Choroid plexus epithelial cell (primary cell): ENCODE measurements at regions not wholly inside any gene's neighbourhood (a gene's known extent, or its start where the extent isn't known, plus 50 kb on each side); places are given as distances from the start of the nearest gene placed in this dataset.

Experiments
- DNase-seq: peaks from one replicate; pipeline ENCODE4 v3.0.0-alpha.2; 2010; ENCODE audit warnings: low read depth
- H3K4me3 ChIP-seq: 2 replicates; pipeline ENCODE4 v1.5.1; 2011; ENCODE audit warnings: low read depth, mild to moderate bottlenecking, control low read depth, low read length, moderate library complexity
- TF ChIP-seq, protein P1 (sequence below): conservative IDR thresholded peaks from 2 replicates; pipeline ENCODE4 v1.5.1; 2011; ENCODE audit warnings: low read depth, mild to moderate bottlenecking, control low read depth, inconsistent platforms, low read length, moderate library complexity

GRCh38 chr10:1893941-1894340 lies 156.6 kb upstream of the ADARB2 start:
- TF ChIP-seq, protein P1, sequence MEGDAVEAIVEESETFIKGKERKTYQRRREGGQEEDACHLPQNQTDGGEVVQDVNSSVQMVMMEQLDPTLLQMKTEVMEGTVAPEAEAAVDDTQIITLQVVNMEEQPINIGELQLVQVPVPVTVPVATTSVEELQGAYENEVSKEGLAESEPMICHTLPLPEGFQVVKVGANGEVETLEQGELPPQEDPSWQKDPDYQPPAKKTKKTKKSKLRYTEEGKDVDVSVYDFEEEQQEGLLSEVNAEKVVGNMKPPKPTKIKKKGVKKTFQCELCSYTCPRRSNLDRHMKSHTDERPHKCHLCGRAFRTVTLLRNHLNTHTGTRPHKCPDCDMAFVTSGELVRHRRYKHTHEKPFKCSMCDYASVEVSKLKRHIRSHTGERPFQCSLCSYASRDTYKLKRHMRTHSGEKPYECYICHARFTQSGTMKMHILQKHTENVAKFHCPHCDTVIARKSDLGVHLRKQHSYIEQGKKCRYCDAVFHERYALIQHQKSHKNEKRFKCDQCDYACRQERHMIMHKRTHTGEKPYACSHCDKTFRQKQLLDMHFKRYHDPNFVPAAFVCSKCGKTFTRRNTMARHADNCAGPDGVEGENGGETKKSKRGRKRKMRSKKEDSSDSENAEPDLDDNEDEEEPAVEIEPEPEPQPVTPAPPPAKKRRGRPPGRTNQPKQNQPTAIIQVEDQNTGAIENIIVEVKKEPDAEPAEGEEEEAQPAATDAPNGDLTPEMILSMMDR, result no peak
- DNase-seq, result no peak
- no peak overlapping the region for H3K4me3 ChIP-seq

DNA sequence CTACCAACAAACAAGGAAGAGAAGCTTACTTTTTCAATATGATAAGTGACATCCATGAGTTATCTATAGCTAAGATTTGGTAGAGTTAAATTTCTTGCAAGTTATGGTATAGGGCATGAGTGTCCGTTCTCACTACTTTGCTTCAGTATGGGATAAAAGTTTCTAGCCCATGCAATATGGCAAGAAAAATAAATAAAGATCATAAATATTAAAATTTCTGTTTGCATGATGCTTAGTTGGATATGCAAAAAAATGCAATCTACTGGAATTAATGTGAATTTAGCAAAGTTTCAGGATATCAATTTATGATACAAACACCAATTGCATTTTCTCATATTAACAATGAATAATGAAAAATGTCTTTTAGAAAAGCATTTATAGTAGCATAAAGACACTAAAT lies 148.7 kb upstream of the ADARB2 start:
- DNase-seq, result no peak
- H3K4me3 ChIP-seq, result no peak overlapping the region
- TF ChIP-seq, protein P1, result no peak

GRCh38 chr10:1882728-1883127 lies 145.4 kb upstream of the ADARB2 start:
- H3K4me3 ChIP-seq, result no peak overlapping the region
- TF ChIP-seq, protein P1, result no peak
- no peak for DNase-seq

DNA sequence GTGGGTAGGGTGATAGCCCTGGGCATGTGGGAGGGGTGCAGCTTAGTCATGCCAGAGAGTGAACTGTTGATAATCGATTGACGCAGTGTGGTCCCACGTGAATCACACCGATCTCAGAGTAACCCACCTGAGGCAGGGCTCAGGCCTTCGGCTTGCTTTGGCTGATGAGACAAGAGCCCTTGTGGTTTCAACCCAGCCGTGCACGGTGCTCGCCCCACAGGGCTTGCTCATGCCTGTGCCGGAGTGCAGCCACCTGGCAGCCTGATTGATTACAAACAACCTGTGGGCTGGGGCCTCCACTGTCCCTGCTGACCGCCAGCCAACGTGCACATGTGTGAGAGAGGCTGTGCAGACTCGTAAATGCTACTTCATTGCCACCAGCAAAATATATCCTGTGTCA lies 144.9 kb upstream of the ADARB2 start:
- TF ChIP-seq, protein P1, result no peak
- no peak for DNase-seq
- H3K4me3 ChIP-seq, result no peak overlapping the region

DNA sequence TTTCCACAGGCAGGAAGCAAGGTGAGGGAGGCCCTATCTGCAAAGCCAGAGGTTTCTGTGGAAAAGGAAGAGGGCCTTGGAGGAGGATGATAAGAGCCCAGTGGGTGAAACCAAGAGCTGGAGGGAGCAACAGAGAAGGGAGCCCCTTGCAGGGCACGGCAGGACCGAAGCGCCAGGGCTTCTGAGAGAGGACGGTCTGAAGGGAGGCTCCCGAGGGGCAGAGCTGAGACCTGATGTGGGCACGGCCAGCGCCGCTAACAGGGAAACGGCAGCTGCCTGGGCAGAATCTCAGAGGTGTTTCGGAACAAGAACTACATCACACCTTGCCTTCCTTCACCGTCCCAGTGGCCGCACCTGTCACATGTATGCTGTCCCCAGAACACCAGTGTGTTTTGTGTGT lies 144.3 kb upstream of the ADARB2 start:
- TF ChIP-seq, protein P1, result no peak
- DNase-seq, result no peak
- no peak overlapping the region for H3K4me3 ChIP-seq

GRCh38 chr10:1874533-1874932 lies 137.2 kb upstream of the ADARB2 start:
- DNase-seq, result no peak
- TF ChIP-seq, protein P1, result no peak
- H3K4me3 ChIP-seq, result no peak overlapping the region

- TF ChIP-seq, protein P1, result no peak
- no peak overlapping the region for H3K4me3 ChIP-seq
- DNase-seq, result no peak
These were observed 136.5 kb upstream of the ADARB2 start for GRCh38 chr10:1873661-1874315.
